ENCODE measurements at regions not wholly inside any gene's neighbourhood (a gene's known extent, or its start where the extent isn't known, plus 50 kb on each side); places are given as distances from the start of the nearest gene placed in this dataset.

DNA sequence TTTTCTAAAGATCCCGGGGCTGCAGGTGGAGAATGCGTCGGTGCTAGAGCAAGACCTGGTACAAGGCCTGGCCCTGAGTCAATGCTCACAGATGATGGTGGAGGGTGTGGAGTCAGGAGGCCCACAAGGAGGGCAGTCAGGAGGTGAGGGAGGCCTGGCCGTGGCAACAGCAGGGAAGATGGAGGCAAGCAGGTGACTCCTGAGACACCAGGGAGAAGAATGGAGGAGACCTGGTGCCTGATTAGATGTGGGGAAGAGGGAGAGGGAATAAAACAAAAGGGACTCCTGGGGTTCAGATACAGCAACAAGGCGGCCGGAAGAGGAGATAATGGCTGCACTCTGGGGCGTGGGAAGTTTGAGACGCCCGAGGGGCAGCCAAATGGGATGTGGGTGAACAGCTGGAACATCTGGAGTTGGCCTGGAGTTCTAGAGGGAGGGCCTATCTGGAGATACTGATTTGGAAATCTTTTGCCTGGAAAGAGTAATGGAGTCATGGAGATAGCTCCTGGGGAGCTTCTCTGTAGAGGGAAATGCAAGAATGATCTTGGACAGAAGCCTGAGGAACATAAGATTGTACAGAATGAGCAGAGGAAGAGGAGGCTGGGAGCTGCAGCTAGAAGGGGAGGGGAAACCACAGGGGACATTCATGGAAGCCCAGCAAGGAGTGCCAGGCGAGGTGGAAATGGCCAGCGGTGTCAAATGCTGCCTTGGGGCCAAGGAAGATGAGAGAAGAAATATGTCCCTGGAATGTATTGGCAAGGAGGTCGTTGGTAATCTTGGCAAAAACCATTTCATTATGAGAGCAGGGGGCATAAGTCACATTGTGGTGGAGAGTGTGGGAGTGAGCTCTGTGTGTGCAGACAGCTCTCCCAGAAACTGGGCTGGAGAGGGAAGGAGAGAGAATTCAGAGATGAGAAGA lies 67.5 kb upstream of the CORO2B start:
- Mint-ChIP-seq H3K27me3 (ENCODE audit: insufficient read depth, low read depth, poor library complexity) (peaks cover 5% of the 10 kb centered on the region), H3K4me1 (peaks cover 12% of the 10 kb centered on the region), H3K4me3 (no peak overlapping the region), H3K36me3 (ENCODE audit: low read depth) (no peaks in the 10 kb centered on the region; the same call in 2 of the 3 replicates), H3K9me3 (peaks cover 11% of the 10 kb centered on the region), H3K27ac (no peak overlapping the region; the same call in 1 of the 2 replicates)
- Histone ChIP-seq H3K4me2 (no peak overlapping the region), H2AFZ (no peak overlapping the region; the same call in 1 of the 2 replicates), H3K4me1 (ENCODE audit: insufficient read depth) (peaks cover 11% of the 10 kb centered on the region), H3K4me3 (no peak overlapping the region), H3K27ac (ENCODE audit: low read depth) (no peak overlapping the region), H3F3A (replicated peaks; ENCODE audit: low read depth) (no peaks in the 10 kb centered on the region), H3K9me2 (ENCODE audit: insufficient read depth) (no peaks in the 10 kb centered on the region; the same call in 1 of the 2 replicates), H3K36me3 (ENCODE audit: insufficient read depth) (no peaks in the 10 kb centered on the region), H3K79me2 (replicated peaks; ENCODE audit: insufficient read depth) (no peaks in the 10 kb centered on the region), H3K27me3 (ENCODE audit: insufficient read depth) (no peaks in the 10 kb centered on the region), H4K20me1 (replicated peaks; ENCODE audit: insufficient read depth) (no peaks in the 10 kb centered on the region)
- ATAC-seq (no peak), DNase-seq (ENCODE audit: low spot score) (no peak)
- TF ChIP-seq JUNB (IDR thresholded peaks at IDR 0.05; ENCODE audit: unreplicated experiment) (no peak), STAT1 (IDR thresholded peaks at IDR 0.05; ENCODE audit: unreplicated experiment) (no peak)

DNA sequence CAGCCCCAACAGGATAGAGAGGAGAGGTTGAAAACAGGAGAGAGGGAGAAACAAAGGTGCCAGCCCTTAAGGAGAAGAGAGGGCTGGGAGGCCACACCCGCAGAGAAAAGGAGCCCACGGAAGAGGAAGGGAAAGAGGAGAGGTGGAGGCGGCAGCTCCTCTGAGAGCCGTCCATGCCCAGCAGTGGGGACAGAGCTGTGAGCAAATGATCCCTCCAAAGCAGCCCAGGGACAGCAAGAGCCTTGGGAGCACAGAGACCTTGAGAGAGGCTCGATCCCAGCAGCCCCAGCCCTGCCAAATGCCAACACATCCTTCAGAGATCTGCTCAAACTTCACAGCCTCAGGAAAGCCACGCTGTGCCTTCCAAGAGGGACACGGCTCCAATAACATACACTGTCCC lies 66.7 kb upstream of the CORO2B start:
- Histone ChIP-seq H3K27me3 (ENCODE audit: insufficient read depth) (no peaks in the 10 kb centered on the region), H3F3A (replicated peaks; ENCODE audit: low read depth) (no peaks in the 10 kb centered on the region), H3K9me2 (ENCODE audit: insufficient read depth) (no peaks in the 10 kb centered on the region; the same call in 1 of the 2 replicates), H3K79me2 (replicated peaks; ENCODE audit: insufficient read depth) (no peaks in the 10 kb centered on the region), H3K4me2 (no peak overlapping the region), H2AFZ (no peak overlapping the region), H3K4me1 (ENCODE audit: insufficient read depth) (peaks cover 11% of the 10 kb centered on the region), H3K4me3 (no peak overlapping the region), H3K36me3 (ENCODE audit: insufficient read depth) (no peaks in the 10 kb centered on the region), H4K20me1 (replicated peaks; ENCODE audit: insufficient read depth) (no peaks in the 10 kb centered on the region), H3K27ac (ENCODE audit: low read depth) (no peak overlapping the region)
- H3K4me1 Mint-ChIP-seq: peaks cover 10% of the 10 kb centered on the region
- H3K27ac Mint-ChIP-seq: no peak overlapping the region
- peaks cover 6% of the 10 kb centered on the region for H3K27me3 Mint-ChIP-seq (ENCODE audit: insufficient read depth, low read depth, poor library complexity)
- no peaks in the 10 kb centered on the region; the same call in 2 of the 3 replicates for H3K36me3 Mint-ChIP-seq (ENCODE audit: low read depth)
- DNase-seq (ENCODE audit: low spot score) (no peak), ATAC-seq (no peak)
- no peak overlapping the region for H3K4me3 Mint-ChIP-seq
- H3K9me3 Mint-ChIP-seq: peaks cover 9% of the 10 kb centered on the region
- TF ChIP-seq JUNB (IDR thresholded peaks at IDR 0.05; ENCODE audit: unreplicated experiment) (no peak), EZH2phosphoT487 (IDR thresholded peaks at IDR 0.05; ENCODE audit: unreplicated experiment) (no peak), NANOG (IDR thresholded peaks at IDR 0.05; ENCODE audit: borderline replicate concordance) (no peak), CREB1 (CRISPR knock-in tag; IDR thresholded peaks at IDR 0.05; ENCODE audit: low read depth) (no peak)
- TF ChIP-seq, protein P1, sequence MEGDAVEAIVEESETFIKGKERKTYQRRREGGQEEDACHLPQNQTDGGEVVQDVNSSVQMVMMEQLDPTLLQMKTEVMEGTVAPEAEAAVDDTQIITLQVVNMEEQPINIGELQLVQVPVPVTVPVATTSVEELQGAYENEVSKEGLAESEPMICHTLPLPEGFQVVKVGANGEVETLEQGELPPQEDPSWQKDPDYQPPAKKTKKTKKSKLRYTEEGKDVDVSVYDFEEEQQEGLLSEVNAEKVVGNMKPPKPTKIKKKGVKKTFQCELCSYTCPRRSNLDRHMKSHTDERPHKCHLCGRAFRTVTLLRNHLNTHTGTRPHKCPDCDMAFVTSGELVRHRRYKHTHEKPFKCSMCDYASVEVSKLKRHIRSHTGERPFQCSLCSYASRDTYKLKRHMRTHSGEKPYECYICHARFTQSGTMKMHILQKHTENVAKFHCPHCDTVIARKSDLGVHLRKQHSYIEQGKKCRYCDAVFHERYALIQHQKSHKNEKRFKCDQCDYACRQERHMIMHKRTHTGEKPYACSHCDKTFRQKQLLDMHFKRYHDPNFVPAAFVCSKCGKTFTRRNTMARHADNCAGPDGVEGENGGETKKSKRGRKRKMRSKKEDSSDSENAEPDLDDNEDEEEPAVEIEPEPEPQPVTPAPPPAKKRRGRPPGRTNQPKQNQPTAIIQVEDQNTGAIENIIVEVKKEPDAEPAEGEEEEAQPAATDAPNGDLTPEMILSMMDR (conservative IDR thresholded peaks at IDR 0.05; ENCODE audit: low read depth in 2 of 2): no peak
- TF ChIP-seq, protein P2, sequence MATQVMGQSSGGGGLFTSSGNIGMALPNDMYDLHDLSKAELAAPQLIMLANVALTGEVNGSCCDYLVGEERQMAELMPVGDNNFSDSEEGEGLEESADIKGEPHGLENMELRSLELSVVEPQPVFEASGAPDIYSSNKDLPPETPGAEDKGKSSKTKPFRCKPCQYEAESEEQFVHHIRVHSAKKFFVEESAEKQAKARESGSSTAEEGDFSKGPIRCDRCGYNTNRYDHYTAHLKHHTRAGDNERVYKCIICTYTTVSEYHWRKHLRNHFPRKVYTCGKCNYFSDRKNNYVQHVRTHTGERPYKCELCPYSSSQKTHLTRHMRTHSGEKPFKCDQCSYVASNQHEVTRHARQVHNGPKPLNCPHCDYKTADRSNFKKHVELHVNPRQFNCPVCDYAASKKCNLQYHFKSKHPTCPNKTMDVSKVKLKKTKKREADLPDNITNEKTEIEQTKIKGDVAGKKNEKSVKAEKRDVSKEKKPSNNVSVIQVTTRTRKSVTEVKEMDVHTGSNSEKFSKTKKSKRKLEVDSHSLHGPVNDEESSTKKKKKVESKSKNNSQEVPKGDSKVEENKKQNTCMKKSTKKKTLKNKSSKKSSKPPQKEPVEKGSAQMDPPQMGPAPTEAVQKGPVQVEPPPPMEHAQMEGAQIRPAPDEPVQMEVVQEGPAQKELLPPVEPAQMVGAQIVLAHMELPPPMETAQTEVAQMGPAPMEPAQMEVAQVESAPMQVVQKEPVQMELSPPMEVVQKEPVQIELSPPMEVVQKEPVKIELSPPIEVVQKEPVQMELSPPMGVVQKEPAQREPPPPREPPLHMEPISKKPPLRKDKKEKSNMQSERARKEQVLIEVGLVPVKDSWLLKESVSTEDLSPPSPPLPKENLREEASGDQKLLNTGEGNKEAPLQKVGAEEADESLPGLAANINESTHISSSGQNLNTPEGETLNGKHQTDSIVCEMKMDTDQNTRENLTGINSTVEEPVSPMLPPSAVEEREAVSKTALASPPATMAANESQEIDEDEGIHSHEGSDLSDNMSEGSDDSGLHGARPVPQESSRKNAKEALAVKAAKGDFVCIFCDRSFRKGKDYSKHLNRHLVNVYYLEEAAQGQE (IDR thresholded peaks at IDR 0.05; ENCODE audit: unreplicated experiment): no peak
